Prostate gland (tissue), 2 donors: ENCODE measurements at regions not wholly inside any gene's neighbourhood (a gene's known extent, or its start where the extent isn't known, plus 50 kb on each side); places are given as distances from the start of the nearest gene placed in this dataset.

Source experiments
- DNase-seq: peaks from one replicate; pipeline ENCODE4 v3.0.0-alpha.2; 2019; ENCODE audit warnings: low spot score
- H3K27ac ChIP-seq, 2 donors: fragments of 200-600 bp; sonication (generic); 2 replicates each; pipeline ENCODE4 v1.5.1; 2017 to 2019
- H3K27me3 ChIP-seq: fragments of 200-600 bp; sonication (generic); replicated peaks from 2 replicates; pipeline ENCODE4 v1.5.1; 2019; ENCODE audit not compliant: insufficient read depth
- H3K36me3 ChIP-seq, 2 donors: fragments of 200-600 bp; sonication (generic); 1 replicate in 1 of 2; 2 replicates in 1 of 2; pipeline versions ENCODE4 v1.5.1 to v1.8.1; 2017 to 2019
- H3K4me1 ChIP-seq: fragments of 200-600 bp; sonication (generic); replicated peaks from 2 replicates; pipeline ENCODE4 v1.5.1; 2019
- H3K4me3 ChIP-seq, 2 donors: fragments of 200-600 bp; sonication (generic); 2 replicates each; pipeline ENCODE4 v1.5.1; 2017 to 2019
- H3K9me3 ChIP-seq: fragments of 200-600 bp; sonication (generic); 2 replicates; pipeline ENCODE4 v1.5.1; 2017
- POLR2A ChIP-seq: fragments of 450-650 bp; IDR thresholded peaks from one replicate; pipeline ENCODE4 v1.6.1; 2016; ENCODE audit warnings: antibody characterized with exemption, mild to moderate bottlenecking
- POLR2AphosphoS5 ChIP-seq: sonication (generic); formaldehyde crosslinking; IDR thresholded peaks from one replicate; pipeline ENCODE4 v1.6.1; 2017; ENCODE audit warnings: antibody characterized with exemption
- WGBS: methylation state at CpG from one replicate; pipeline ENCODE4 v1.1.5; 2018; 5-methylcytosine and 5-hydroxymethylcytosine counted together
- intact Hi-C: fragments of 100-400 bp; cut with DNase I; formaldehyde crosslinking; loops from one replicate; pipeline ENCODE4 v1.14.2; 2022
- TF ChIP-seq, protein P1 (sequence below), 4 experiments: fragments of 200-600 bp in 2 of 4; fragments of 450-650 bp in 2 of 4; sonication (generic) in 2 of 4; IDR thresholded peaks; 1 replicate in 3 of 4; 2 replicates in 1 of 4; pipeline ENCODE4 v1.5.1; 2016 to 2019; ENCODE audit warnings: antibody characterized with exemption in 4 of 4, mild to moderate bottlenecking in 2 of 4, moderate library complexity in 2 of 4

DNA sequence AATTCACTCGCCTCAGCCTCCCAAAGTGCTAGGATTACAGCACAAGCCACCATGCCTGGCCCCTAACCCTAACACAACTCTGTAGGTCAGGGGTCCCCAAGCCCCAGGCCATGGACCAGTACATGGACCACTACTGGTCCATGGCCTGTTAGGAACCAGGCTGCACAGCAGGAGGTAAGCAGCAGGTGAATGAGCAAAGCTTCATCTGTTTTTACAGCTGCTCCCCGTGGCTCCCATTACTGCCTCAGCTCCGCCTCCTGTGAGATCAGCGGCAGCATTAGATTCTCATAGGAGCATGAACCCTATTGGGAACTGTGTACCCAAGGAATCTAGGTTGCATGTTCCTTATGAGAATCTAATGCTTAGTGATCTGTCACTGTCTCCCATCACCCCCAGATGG lies 201.7 kb downstream of the NRP2 start:
- no peak overlapping the region for H3K4me3 ChIP-seq
- 83% methylated on average over 4 of the region's 4 CpGs for WGBS
- intact Hi-C loops = loop anchor here (5.0 kb wide), 1 partner anchor 117 kb away; no protein-coding TSS in a partner anchor
- H3K4me1 ChIP-seq = no peaks in the 10 kb centered on the region
- DNase-seq = no peak
- no peaks in the 10 kb centered on the region for H3K36me3 ChIP-seq
- no peaks in the 10 kb centered on the region for H3K9me3 ChIP-seq
- TF ChIP-seq POLR2AphosphoS5 (no peak), POLR2A (no peak)
- TF ChIP-seq, protein P1, sequence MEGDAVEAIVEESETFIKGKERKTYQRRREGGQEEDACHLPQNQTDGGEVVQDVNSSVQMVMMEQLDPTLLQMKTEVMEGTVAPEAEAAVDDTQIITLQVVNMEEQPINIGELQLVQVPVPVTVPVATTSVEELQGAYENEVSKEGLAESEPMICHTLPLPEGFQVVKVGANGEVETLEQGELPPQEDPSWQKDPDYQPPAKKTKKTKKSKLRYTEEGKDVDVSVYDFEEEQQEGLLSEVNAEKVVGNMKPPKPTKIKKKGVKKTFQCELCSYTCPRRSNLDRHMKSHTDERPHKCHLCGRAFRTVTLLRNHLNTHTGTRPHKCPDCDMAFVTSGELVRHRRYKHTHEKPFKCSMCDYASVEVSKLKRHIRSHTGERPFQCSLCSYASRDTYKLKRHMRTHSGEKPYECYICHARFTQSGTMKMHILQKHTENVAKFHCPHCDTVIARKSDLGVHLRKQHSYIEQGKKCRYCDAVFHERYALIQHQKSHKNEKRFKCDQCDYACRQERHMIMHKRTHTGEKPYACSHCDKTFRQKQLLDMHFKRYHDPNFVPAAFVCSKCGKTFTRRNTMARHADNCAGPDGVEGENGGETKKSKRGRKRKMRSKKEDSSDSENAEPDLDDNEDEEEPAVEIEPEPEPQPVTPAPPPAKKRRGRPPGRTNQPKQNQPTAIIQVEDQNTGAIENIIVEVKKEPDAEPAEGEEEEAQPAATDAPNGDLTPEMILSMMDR (IDR thresholded peaks at IDR 0.05) = no peak
- H3K27ac ChIP-seq = no peak overlapping the region
- H3K27me3 ChIP-seq = no peaks in the 10 kb centered on the region

DNA sequence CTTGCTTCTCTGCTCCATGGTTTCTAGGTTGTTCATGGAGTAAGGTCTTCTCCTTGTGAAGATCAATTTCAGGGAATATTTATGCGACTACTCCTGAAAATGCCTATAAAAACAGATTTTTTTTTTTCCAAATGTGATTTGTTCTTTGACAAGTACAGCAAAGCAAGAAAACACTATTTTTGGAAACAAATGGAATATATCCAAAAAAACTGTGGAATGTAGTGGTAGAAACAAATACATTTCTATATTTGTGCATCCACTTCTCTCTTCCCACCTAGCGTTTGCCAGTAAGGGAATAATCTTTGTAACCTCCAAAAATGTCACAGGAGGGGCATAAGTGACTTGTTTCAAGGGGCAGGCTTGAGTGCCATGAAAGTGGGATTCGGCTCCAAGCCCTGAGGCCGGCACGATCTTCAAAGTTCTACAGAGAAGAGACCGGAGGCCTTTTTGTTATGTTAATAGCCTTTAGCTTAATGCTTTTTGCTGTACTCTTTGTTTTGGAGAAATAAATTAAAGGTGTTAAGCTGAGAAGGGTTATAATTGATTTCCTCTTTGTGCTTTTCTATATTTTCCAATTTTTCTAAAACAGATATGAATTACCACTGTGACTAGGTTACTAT lies 200.6 kb downstream of the NRP2 start:
- Histone ChIP-seq H3K36me3 (no peaks in the 10 kb centered on the region), H3K27ac (no peak overlapping the region), H3K9me3 (no peaks in the 10 kb centered on the region), H3K27me3 (no peaks in the 10 kb centered on the region), H3K4me3 (no peak overlapping the region), H3K4me1 (no peaks in the 10 kb centered on the region)
- WGBS = 83% methylated on average over 6 of the region's 6 CpGs
- DNase-seq = no peak
- no peak for TF ChIP-seq POLR2AphosphoS5
- no peak for TF ChIP-seq POLR2A
- TF ChIP-seq, protein P1 (IDR thresholded peaks at IDR 0.05) = no peak
- intact Hi-C loops = loop anchor here (5.0 kb wide), 1 partner anchor 116 kb away; no protein-coding TSS in a partner anchor

DNA sequence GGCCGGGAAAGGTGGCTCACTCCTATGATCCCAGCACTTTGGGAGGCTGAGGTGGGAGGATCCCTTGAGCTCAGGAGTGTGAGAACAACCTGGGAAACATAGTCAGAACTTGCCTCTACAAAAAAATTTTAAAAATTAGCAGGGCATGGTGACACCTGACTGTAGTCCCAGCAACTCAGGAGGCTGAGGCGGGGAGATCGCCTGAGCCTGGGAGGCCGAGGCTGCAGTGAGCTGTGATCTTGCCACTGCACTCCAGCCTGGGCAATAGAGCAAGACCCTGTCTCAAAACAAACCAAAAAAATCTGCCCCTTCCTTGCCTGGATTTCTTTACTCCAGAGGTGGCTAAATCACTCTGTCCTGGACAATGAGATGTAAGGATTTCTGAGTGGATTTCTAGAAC lies 197.7 kb downstream of the NRP2 start:
- WGBS = 96% methylated on average over 4 of the region's 4 CpGs
- TF ChIP-seq, protein P1 (IDR thresholded peaks at IDR 0.05) = no peak
- TF ChIP-seq POLR2AphosphoS5 (no peak), POLR2A (no peak)
- Histone ChIP-seq H3K4me3 (no peak overlapping the region), H3K9me3 (no peaks in the 10 kb centered on the region), H3K36me3 (no peaks in the 10 kb centered on the region), H3K4me1 (no peaks in the 10 kb centered on the region), H3K27me3 (no peaks in the 10 kb centered on the region), H3K27ac (no peak overlapping the region)
- no peak for DNase-seq
- intact Hi-C loops = loop anchor here (5.0 kb wide), 1 partner anchor 113 kb away; no protein-coding TSS in a partner anchor

DNA sequence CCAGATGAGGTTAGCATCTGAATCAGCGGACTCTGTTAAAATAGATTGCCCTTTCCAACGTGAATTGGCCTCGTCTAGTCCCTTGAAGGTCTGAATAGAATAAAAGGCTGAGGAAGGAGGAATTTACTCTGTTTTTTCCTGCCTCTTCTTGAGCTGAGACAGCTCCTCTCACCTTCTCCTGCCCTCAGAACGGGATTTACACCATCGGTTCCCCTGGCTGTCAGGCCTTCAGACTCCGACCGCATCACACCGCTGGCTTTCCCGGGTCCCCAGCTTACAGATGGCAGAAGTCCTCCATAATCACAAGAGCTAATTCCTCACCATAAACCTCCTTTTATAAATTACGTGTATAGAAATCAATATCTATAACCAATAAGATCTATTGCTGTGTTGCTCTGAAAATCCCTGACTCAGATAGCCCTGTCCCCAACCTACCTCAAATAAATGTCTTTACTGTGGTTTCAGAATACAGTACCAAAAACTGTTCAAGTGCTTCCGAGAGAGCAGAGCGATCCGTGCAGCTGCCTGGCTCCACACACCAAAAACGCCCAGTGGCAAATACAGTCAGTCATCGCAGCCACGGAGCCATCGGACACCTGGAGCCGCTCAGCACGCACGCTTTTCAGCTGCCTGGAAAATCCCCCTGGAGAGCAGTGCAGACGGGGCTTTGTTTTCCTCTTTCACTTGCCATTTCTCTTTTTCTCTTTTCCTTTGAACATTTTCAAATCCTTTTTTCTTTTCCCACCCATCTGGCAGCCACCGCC lies 196.9 kb downstream of the NRP2 start:
- no peak for DNase-seq
- intact Hi-C loops = no loop called here
- Histone ChIP-seq H3K4me1 (no peaks in the 10 kb centered on the region), H3K27ac (no peak overlapping the region), H3K4me3 (no peak overlapping the region), H3K9me3 (no peaks in the 10 kb centered on the region), H3K36me3 (no peaks in the 10 kb centered on the region), H3K27me3 (no peaks in the 10 kb centered on the region)
- TF ChIP-seq, protein P1 (IDR thresholded peaks at IDR 0.05) = no peak
- TF ChIP-seq POLR2AphosphoS5 (no peak), POLR2A (no peak)
- WGBS = 60% methylated on average over 22 of the region's 22 CpGs

DNA sequence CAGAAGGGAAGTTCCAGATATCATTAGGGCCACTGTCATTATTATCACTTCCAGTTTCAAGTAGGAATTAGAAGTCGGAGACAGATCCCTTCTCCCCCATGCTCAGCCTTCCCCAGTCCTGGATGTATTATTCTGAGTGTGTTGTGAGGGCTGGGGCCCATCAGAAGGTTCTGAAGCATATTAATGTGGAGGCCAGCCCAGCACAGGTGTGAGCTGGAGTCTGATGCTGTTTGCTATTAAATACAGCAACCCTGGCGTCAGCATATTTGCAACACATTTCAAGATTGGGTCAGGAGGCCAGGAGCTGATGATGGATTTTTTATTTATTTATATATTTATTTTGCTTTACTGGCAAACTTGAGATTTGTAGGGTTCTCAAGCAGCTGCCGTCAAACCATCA lies 195.2 kb downstream of the NRP2 start:
- no peaks in the 10 kb centered on the region for H3K9me3 ChIP-seq
- no peak overlapping the region for H3K27ac ChIP-seq
- TF ChIP-seq POLR2A (no peak), POLR2AphosphoS5 (no peak)
- TF ChIP-seq, protein P1 (IDR thresholded peaks at IDR 0.05) = no peak
- H3K4me1 ChIP-seq = no peaks in the 10 kb centered on the region
- no peak for DNase-seq
- no peaks in the 10 kb centered on the region for H3K36me3 ChIP-seq
- intact Hi-C loops = no loop called here
- WGBS = 89% methylated on average over 3 of the region's 3 CpGs
- no peaks in the 10 kb centered on the region for H3K27me3 ChIP-seq
- no peak overlapping the region for H3K4me3 ChIP-seq
